IMR-90 (cell line): ENCODE measurements at regions not wholly inside any gene's neighbourhood (a gene's known extent, or its start where the extent isn't known, plus 50 kb on each side); places are given as distances from the start of the nearest gene placed in this dataset.
A peak's percentile ranks its signal among the peaks of the same experiment; 100 is the strongest.

ENCODE experiments used
- ATAC-seq: fragments of 200-7000 bp; cut with Tn5 transposase; 2 replicates; pipeline ENCODE4 v1.9.1; 2020; ENCODE audit warnings: low read depth, mild to moderate bottlenecking, moderate library complexity
- BruUV-seq: library from RNA; stranded (reverse); fragments of 400-500 nt; replicated peaks from 2 replicates; lab custom pipeline; 2021; lab: Mats Ljungman, UMichigan
- CTCF ChIA-PET: fragments of 300-600 bp; formaldehyde crosslinking; extraction: SDS; loops from one replicate; lab custom pipeline; 2021; ENCODE audit warnings: antibody characterized with exemption; lab: Yijun Ruan, JAX
- POLR2A ChIA-PET: fragments of 300-600 bp; sonication (Branson Sonifier 250); formaldehyde crosslinking; loops from one replicate; lab custom pipeline; 2022; ENCODE audit warnings: antibody characterized with exemption; ENCODE audit not compliant: unreplicated experiment; lab: Charles Lee
- DNase-seq: peaks from one replicate; pipeline ENCODE4 v3.0.0; 2013
- H2AFZ ChIP-seq: replicated peaks from 2 replicates; pipeline ENCODE3; 2013; ENCODE audit warnings: low read length, mild to moderate bottlenecking; ENCODE audit not compliant: poor library complexity
- H2AK5ac ChIP-seq: 2 replicates; pipeline ENCODE4 v1.6.1; 2013; ENCODE audit warnings: low read depth, low read length, inconsistent platforms
- H2AK9ac ChIP-seq: replicated peaks from 2 replicates; pipeline ENCODE3; 2013; ENCODE audit warnings: mild to moderate bottlenecking, low read depth, low read length, moderate library complexity; ENCODE audit not compliant: poor library complexity
- H2BK120ac ChIP-seq: 2 replicates; pipeline ENCODE4 v1.6.1; 2013; ENCODE audit warnings: low read depth, low read length, inconsistent platforms
- H2BK15ac ChIP-seq: 3 replicates; pipeline ENCODE4 v1.6.1; 2013; ENCODE audit warnings: low read depth, low read length, inconsistent platforms
- H2BK20ac ChIP-seq: 2 replicates; pipeline ENCODE4 v1.6.1; 2013; ENCODE audit warnings: low read depth, mild to moderate bottlenecking, inconsistent platforms, low read length, moderate library complexity
- H2BK5ac ChIP-seq: 2 replicates; pipeline ENCODE4 v1.6.1; 2013; ENCODE audit warnings: mild to moderate bottlenecking, low read depth, low read length, inconsistent platforms; ENCODE audit not compliant: poor library complexity, severe bottlenecking
- H3K14ac ChIP-seq: replicated peaks from 2 replicates; pipeline ENCODE4 v1.6.1; 2013; ENCODE audit warnings: low read depth, low read length, inconsistent platforms
- H3K18ac ChIP-seq: 2 replicates; pipeline ENCODE4 v1.6.1; 2013; ENCODE audit warnings: low read depth, low read length, control low read depth
- H3K23ac ChIP-seq: 2 replicates; pipeline ENCODE4 v1.6.1; 2013; ENCODE audit warnings: low read depth, low read length, inconsistent platforms
- H3K27ac ChIP-seq: 2 replicates; pipeline ENCODE4 v1.5.1; 2013; ENCODE audit warnings: mild to moderate bottlenecking, control low read depth, low read length; ENCODE audit not compliant: insufficient read depth
- H3K27me3 ChIP-seq: 2 replicates; pipeline ENCODE4 v1.6.1; 2013; ENCODE audit warnings: low read length; ENCODE audit not compliant: control insufficient read depth, insufficient read depth
- H3K36me3 ChIP-seq: 2 replicates; pipeline ENCODE4 v1.6.1; 2013; ENCODE audit warnings: low read length, mixed read lengths; ENCODE audit not compliant: control insufficient read depth, insufficient read depth
- H3K4ac ChIP-seq: 2 replicates; pipeline ENCODE4 v1.6.1; 2013; ENCODE audit warnings: low read depth, low read length, inconsistent platforms
- H3K4me1 ChIP-seq: 2 replicates; pipeline ENCODE4 v1.6.1; 2013; ENCODE audit warnings: low read length, mixed read lengths; ENCODE audit not compliant: control insufficient read depth, insufficient read depth
- H3K4me2 ChIP-seq: 2 replicates; pipeline ENCODE4 v1.6.1; 2013; ENCODE audit warnings: low read depth, mild to moderate bottlenecking, control low read depth, low read length, moderate library complexity
- H3K4me3 ChIP-seq: 2 replicates; pipeline ENCODE4 v1.5.1; 2013; ENCODE audit warnings: low read depth, mild to moderate bottlenecking, control low read depth, low read length, moderate library complexity; ENCODE audit not compliant: insufficient read depth
- H3K56ac ChIP-seq: 2 replicates; pipeline ENCODE4 v1.6.1; 2013; ENCODE audit warnings: low read length, inconsistent platforms; ENCODE audit not compliant: insufficient read depth; ENCODE audit errors: extremely low read depth
- H3K79me1 ChIP-seq, 2 experiments: 2 replicates each; pipeline ENCODE4 v1.6.1; 2013; ENCODE audit warnings: low read length in 2 of 2, inconsistent platforms in 1 of 2, low read depth in 1 of 2
- H3K9ac ChIP-seq: 2 replicates; pipeline ENCODE4 v1.6.1; 2013; ENCODE audit warnings: low read depth, low read length, control low read depth
- H3K9me1 ChIP-seq: 2 replicates; pipeline ENCODE4 v1.6.1; 2013; ENCODE audit warnings: low read length, inconsistent platforms; ENCODE audit not compliant: insufficient read depth
- H3K9me3 ChIP-seq: 2 replicates; pipeline ENCODE4 v1.6.1; 2013; ENCODE audit warnings: low read length; ENCODE audit not compliant: control insufficient read depth, insufficient read depth
- H4K20me1 ChIP-seq: 2 replicates; pipeline ENCODE4 v1.6.1; 2013; ENCODE audit warnings: low read length, inconsistent platforms; ENCODE audit not compliant: insufficient read depth
- H4K5ac ChIP-seq: 2 replicates; pipeline ENCODE4 v1.6.1; 2013; ENCODE audit warnings: mild to moderate bottlenecking, low read depth, low read length, control low read depth
- H4K8ac ChIP-seq, 2 experiments: 2 replicates each; pipeline ENCODE4 v1.6.1; 2013; ENCODE audit warnings: low read depth in 2 of 2, low read length in 2 of 2, control low read depth in 1 of 2, inconsistent platforms in 1 of 2
- H4K91ac ChIP-seq: 2 replicates; pipeline ENCODE4 v1.6.1; 2013; ENCODE audit warnings: low read depth, low read length, inconsistent platforms; ENCODE audit not compliant: insufficient read depth
- BHLHE40 ChIP-seq: fragments of 150-350 bp; IDR thresholded peaks from 2 replicates; pipeline ENCODE4 v1.6.1; 2016; ENCODE audit warnings: mild to moderate bottlenecking, low read depth, low read length
- RFX5 ChIP-seq: IDR thresholded peaks from 2 replicates; pipeline ENCODE4 v1.8.0; 2012; ENCODE audit warnings: low read depth, mild to moderate bottlenecking, low read length, moderate library complexity
- WGBS, 2 experiments: methylation state at CpG; one replicate each; pipeline versions ENCODE4 v1.1.5 to v1.1.7; 2013; ENCODE audit warnings: missing lambda C conversion rate in 2 of 2; ENCODE audit not compliant: insufficient read length in 1 of 2; ENCODE audit errors: extremely low coverage in 2 of 2; 5-methylcytosine and 5-hydroxymethylcytosine counted together
- dilution Hi-C: fragments of 300-500 bp; cut with HindIII; formaldehyde crosslinking; loops from one replicate; pipeline ENCODE4 v1.14.3; 2018; ENCODE audit warnings: low sequenced_read_pairs; ENCODE audit not compliant: unreplicated experiment
- in situ Hi-C: fragments of 300-500 bp; cut with MboI; formaldehyde crosslinking; loops from 3 replicates; pipeline ENCODE4 v1.14.3; 2019; ENCODE audit warnings: low sequenced_read_pairs, inconsistent platforms, mixed read lengths
- intact Hi-C: fragments of 100-400 bp; cut with micrococcal nuclease; formaldehyde crosslinking; loops from 2 replicates; pipeline ENCODE4 v1.10.0; 2022
- TF ChIP-seq, protein P1 (sequence below): fragments of 150-350 bp; IDR thresholded peaks from 2 replicates; pipeline ENCODE4 v1.6.1; 2017; ENCODE audit warnings: mild to moderate bottlenecking, antibody characterized with exemption, low read length, low read depth

DNA sequence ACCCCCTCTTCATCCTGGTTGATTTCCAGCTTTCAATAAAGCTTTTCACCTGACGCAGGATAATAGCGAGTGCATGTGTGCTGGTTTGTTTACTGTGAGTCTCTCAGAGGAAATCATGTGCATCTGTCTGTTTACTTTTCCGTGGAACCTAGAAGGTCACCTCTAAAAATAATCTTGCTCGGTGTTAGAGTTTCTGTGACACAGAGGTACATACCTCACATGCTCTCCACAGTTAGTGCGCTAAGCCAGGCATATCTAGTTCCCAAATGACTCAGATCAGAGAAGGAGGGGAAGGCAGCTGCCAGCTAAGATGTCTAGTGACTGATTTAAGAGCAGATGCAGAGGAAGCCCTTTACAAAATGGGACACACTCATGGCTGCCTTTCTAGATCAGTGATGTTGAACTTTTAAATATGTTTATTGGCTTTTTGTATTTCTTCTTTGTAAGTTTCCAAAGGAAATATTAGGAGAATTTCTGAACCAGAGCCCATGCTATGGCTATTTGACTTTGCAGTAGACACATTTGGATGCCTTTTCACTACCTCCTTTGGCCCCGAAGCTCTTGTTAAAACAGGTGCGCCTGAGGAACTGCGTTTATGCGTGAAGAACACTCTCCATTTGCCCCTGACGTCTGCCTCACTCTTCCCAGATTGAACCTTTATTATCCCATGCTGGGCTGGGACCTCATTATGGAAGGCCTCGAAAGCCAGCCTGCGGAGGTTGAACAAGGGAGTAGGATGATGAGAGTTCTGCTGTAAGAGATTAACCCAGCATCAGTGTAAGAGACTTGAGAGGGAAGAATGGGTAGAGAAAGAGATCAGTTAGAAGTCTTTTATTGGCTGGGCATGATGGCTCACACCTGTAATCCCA is 145.6 kb downstream of the FAM161A start:
- H3K4me1 ChIP-seq = peaks cover 2% of the 10 kb centered on the region
- CTCF ChIA-PET = interaction anchor here (1.3 to 1.5 kb wide), 2 partner anchors 12 to 13 kb away, joined by 3 read pairs; no protein-coding TSS in a partner anchor
- intact Hi-C loops = no loop called here
- TF ChIP-seq, protein P1, sequence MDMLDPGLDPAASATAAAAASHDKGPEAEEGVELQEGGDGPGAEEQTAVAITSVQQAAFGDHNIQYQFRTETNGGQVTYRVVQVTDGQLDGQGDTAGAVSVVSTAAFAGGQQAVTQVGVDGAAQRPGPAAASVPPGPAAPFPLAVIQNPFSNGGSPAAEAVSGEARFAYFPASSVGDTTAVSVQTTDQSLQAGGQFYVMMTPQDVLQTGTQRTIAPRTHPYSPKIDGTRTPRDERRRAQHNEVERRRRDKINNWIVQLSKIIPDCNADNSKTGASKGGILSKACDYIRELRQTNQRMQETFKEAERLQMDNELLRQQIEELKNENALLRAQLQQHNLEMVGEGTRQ = no peak
- TF ChIP-seq BHLHE40 (no peak), RFX5 (no peak)
- no peak overlapping the region for H3K56ac ChIP-seq
- H2AK9ac ChIP-seq = no peak overlapping the region
- H2BK120ac ChIP-seq = no peak overlapping the region
- WGBS, 2 experiments = no CpG with 5 or more reads among the region's 12 CpGs
- no peak overlapping the region for H3K14ac ChIP-seq
- no peak overlapping the region for H3K18ac ChIP-seq
- no peak overlapping the region for H3K27ac ChIP-seq
- H3K9me3 ChIP-seq = no peaks in the 10 kb centered on the region
- H2BK5ac ChIP-seq = no peak overlapping the region
- in situ Hi-C loops = no loop called here
- no peak overlapping the region for H2BK20ac ChIP-seq
- H3K9ac ChIP-seq = no peak overlapping the region
- no TSS peak for BruUV-seq
- no peak overlapping the region for H2AFZ ChIP-seq
- DNase-seq = peak; percentile 83
- no peak overlapping the region; the same call in 1 of the 2 replicates for H2AK5ac ChIP-seq
- H3K4me3 ChIP-seq = no peak overlapping the region
- no peaks in the 10 kb centered on the region for H3K36me3 ChIP-seq
- no peak overlapping the region for H4K8ac ChIP-seq
- no peaks in the 10 kb centered on the region for H3K79me1 ChIP-seq
- H4K91ac ChIP-seq = no peak overlapping the region
- peaks cover 5% of the 10 kb centered on the region for H3K27me3 ChIP-seq
- H4K5ac ChIP-seq = no peak overlapping the region
- H4K20me1 ChIP-seq = no peaks in the 10 kb centered on the region
- no peak overlapping the region for H3K23ac ChIP-seq
- H3K4ac ChIP-seq = no peak overlapping the region
- no peaks in the 10 kb centered on the region for H3K9me1 ChIP-seq
- dilution Hi-C loops = no loop called here
- no peak overlapping the region for H2BK15ac ChIP-seq
- POLR2A ChIA-PET = no interaction called here
- peak; percentile 74 for ATAC-seq
- H3K4me2 ChIP-seq = peak overlapping the region; percentile 64; the same call in 1 of the 2 replicates
